ENCODE measurements at regions not wholly inside any gene's neighbourhood (a gene's known extent, or its start where the extent isn't known, plus 50 kb on each side); places are given as distances from the start of the nearest gene placed in this dataset.

DNA sequence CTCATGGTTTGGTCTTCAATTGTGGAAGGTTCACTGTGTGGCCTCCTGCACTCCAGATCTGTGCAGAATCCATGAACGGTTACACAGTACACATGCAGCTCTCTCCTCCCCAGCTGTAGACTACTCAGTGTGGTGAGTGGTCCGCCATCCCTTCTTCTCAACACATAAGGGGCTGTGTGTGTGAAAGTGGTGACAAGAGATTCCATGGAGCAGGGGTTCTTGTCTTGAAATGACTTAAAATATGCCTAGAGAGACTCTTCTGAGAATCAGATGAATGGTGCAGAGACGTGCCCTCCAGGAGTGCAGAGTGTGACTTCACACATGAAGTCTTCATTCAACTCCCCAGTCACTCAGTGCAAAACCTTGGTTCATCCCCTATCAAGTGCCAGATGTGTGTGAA, 151.0 kb upstream of the COPS8 start:
- no peak overlapping the region for H3K4me3 ChIP-seq (ENCODE audit: insufficient read depth, low read length)
- H3K9me3 ChIP-seq (ENCODE audit: low read depth, low read length) = no peaks in the 10 kb centered on the region
- DNase-seq (ENCODE audit: insufficient read length, low spot score, missing footprints) = no peak
- H3K4me2 ChIP-seq (ENCODE audit: insufficient read depth, low read length) = no peak overlapping the region
- H3K27ac ChIP-seq (ENCODE audit: low read depth, low read length) = no peak overlapping the region
- no peaks in the 10 kb centered on the region for H3K79me2 ChIP-seq (ENCODE audit: insufficient read depth, low read length)
- H2AFZ ChIP-seq (ENCODE audit: low read length) = no peak overlapping the region
- no peaks in the 10 kb centered on the region for H3K4me1 ChIP-seq (ENCODE audit: insufficient read depth, low read length)
- no peak for TF ChIP-seq CTCF (IDR thresholded peaks at IDR 0.05; ENCODE audit: extremely low read depth, low read depth, low read length)
- H3K27me3 ChIP-seq (ENCODE audit: insufficient read depth, low read length) = peaks cover 19% of the 10 kb centered on the region
- H3K36me3 ChIP-seq (ENCODE audit: insufficient read depth, low read length) = no peaks in the 10 kb centered on the region
- H4K20me1 ChIP-seq (ENCODE audit: insufficient read depth, low read length) = no peaks in the 10 kb centered on the region

GRCh38 chr2:236935083-236935482, 150.6 kb upstream of the COPS8 start:
- Histone ChIP-seq H3K4me3 (ENCODE audit: insufficient read depth, low read length) (no peak overlapping the region), H3K79me2 (ENCODE audit: insufficient read depth, low read length) (no peaks in the 10 kb centered on the region), H4K20me1 (ENCODE audit: insufficient read depth, low read length) (no peaks in the 10 kb centered on the region), H3K36me3 (ENCODE audit: insufficient read depth, low read length) (no peaks in the 10 kb centered on the region), H3K4me2 (ENCODE audit: insufficient read depth, low read length) (no peak overlapping the region), H3K27ac (ENCODE audit: low read depth, low read length) (no peak overlapping the region), H3K9me3 (ENCODE audit: low read depth, low read length) (no peaks in the 10 kb centered on the region), H2AFZ (ENCODE audit: low read length) (no peak overlapping the region), H3K4me1 (ENCODE audit: insufficient read depth, low read length) (no peaks in the 10 kb centered on the region), H3K27me3 (ENCODE audit: insufficient read depth, low read length) (peaks cover 19% of the 10 kb centered on the region)
- no peak for TF ChIP-seq CTCF (IDR thresholded peaks at IDR 0.05; ENCODE audit: extremely low read depth, low read depth, low read length)
- no peak for DNase-seq (ENCODE audit: insufficient read length, low spot score, missing footprints)

GRCh38 chr2:236935631-236936445, 149.9 kb upstream of the COPS8 start:
- Histone ChIP-seq H3K79me2 (ENCODE audit: insufficient read depth, low read length) (no peaks in the 10 kb centered on the region), H3K4me3 (ENCODE audit: insufficient read depth, low read length) (no peak overlapping the region), H3K27ac (ENCODE audit: low read depth, low read length) (no peak overlapping the region), H3K27me3 (ENCODE audit: insufficient read depth, low read length) (peaks cover 20% of the 10 kb centered on the region), H3K36me3 (ENCODE audit: insufficient read depth, low read length) (no peaks in the 10 kb centered on the region), H3K9me3 (ENCODE audit: low read depth, low read length) (no peaks in the 10 kb centered on the region), H2AFZ (ENCODE audit: low read length) (no peak overlapping the region), H3K4me1 (ENCODE audit: insufficient read depth, low read length) (no peaks in the 10 kb centered on the region), H4K20me1 (ENCODE audit: insufficient read depth, low read length) (no peaks in the 10 kb centered on the region), H3K4me2 (ENCODE audit: insufficient read depth, low read length) (no peak overlapping the region)
- TF ChIP-seq CTCF (IDR thresholded peaks at IDR 0.05; ENCODE audit: extremely low read depth, low read depth, low read length) = no peak
- DNase-seq (ENCODE audit: insufficient read length, low spot score, missing footprints) = no peak

GRCh38 chr2:236936446-236936940, 149.2 kb upstream of the COPS8 start:
- Histone ChIP-seq H4K20me1 (ENCODE audit: insufficient read depth, low read length) (no peaks in the 10 kb centered on the region), H2AFZ (ENCODE audit: low read length) (no peak overlapping the region), H3K79me2 (ENCODE audit: insufficient read depth, low read length) (no peaks in the 10 kb centered on the region), H3K36me3 (ENCODE audit: insufficient read depth, low read length) (no peaks in the 10 kb centered on the region), H3K4me1 (ENCODE audit: insufficient read depth, low read length) (no peaks in the 10 kb centered on the region), H3K4me2 (ENCODE audit: insufficient read depth, low read length) (no peak overlapping the region), H3K9me3 (ENCODE audit: low read depth, low read length) (no peaks in the 10 kb centered on the region), H3K27me3 (ENCODE audit: insufficient read depth, low read length) (peaks cover 22% of the 10 kb centered on the region), H3K4me3 (ENCODE audit: insufficient read depth, low read length) (no peak overlapping the region), H3K27ac (ENCODE audit: low read depth, low read length) (no peak overlapping the region)
- no peak for DNase-seq (ENCODE audit: insufficient read length, low spot score, missing footprints)
- no peak for TF ChIP-seq CTCF (IDR thresholded peaks at IDR 0.05; ENCODE audit: extremely low read depth, low read depth, low read length)
